C4-2B (cell line): ENCODE measurements at regions not wholly inside any gene's neighbourhood (a gene's known extent, or its start where the extent isn't known, plus 50 kb on each side); places are given as distances from the start of the nearest gene placed in this dataset.

ENCODE experiments used
- H3K27ac ChIP-seq: fragments of 450-650 bp; 2 replicates; pipeline ENCODE4 v1.5.1; 2017
- ZFX ChIP-seq: fragments of 450-650 bp; IDR thresholded peaks from 2 replicates; pipeline ENCODE4 v1.6.1; 2017
- TF ChIP-seq, protein P1 (sequence below): fragments of 450-650 bp; conservative IDR thresholded peaks from 2 replicates; pipeline ENCODE4 v1.5.1; 2017; ENCODE audit warnings: mild to moderate bottlenecking

DNA sequence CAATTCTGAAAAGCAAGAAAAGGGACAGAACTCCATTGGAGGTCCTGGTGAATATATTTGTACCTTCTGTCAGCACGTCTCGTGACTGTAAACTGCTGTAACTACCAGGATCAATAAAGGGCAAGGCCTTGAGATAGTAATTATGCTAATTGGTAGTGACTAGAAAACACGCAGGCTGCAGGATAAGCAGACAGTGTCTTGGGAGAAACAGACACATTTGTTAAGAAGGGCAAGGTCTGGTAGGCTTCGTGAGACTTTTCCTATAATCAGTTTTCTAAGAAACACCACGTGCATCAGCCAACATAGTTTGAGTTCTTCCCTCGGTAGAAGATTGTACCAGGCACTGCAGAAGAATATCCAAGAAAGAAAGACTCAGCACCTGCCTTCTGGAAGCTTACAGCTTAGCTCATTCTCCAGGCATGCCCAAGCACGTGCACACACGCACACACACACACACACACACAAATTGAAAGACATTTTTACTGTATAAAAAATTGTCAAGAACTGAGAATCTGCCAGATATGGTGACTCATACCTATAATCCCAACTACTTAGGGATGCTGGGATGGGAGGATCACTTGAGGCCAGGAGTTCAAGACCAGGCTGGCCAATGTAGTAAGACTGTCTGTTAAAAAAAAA lies 167.0 kb upstream of the SASH1 start:
- TF ChIP-seq, protein P1, sequence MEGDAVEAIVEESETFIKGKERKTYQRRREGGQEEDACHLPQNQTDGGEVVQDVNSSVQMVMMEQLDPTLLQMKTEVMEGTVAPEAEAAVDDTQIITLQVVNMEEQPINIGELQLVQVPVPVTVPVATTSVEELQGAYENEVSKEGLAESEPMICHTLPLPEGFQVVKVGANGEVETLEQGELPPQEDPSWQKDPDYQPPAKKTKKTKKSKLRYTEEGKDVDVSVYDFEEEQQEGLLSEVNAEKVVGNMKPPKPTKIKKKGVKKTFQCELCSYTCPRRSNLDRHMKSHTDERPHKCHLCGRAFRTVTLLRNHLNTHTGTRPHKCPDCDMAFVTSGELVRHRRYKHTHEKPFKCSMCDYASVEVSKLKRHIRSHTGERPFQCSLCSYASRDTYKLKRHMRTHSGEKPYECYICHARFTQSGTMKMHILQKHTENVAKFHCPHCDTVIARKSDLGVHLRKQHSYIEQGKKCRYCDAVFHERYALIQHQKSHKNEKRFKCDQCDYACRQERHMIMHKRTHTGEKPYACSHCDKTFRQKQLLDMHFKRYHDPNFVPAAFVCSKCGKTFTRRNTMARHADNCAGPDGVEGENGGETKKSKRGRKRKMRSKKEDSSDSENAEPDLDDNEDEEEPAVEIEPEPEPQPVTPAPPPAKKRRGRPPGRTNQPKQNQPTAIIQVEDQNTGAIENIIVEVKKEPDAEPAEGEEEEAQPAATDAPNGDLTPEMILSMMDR = no peak
- TF ChIP-seq ZFX = no peak

DNA sequence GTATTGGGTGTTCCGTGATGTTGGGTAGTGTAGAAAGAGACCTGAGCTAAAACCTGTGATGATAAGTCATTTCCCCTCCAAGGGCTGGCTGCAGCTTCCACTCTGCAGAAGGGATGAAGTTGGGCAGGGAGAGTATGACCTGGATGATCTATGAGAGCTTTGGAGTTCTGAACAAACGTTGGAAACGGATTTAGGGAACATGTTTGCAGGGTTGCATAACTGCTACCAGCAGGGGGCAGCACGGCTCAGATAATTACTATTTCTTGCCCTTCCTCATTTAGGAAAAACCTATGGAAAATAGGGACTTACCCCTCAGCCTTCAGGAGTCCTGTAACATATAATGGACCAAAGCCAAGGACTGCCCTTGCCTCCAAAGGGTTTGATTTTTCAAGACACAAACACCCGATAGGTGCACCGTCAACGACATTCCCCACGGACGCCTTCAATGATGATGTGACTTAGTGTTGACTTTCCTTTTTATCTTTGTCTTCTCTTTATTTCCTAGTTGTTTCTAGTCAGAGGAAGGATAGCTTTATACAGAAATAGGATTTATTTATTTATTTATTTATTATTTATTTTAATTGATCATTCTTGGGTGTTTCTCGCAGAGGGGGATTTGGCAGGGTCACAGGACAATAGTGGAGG lies 164.9 kb upstream of the SASH1 start:
- H3K27ac ChIP-seq = no peak overlapping the region
- TF ChIP-seq, protein P1 = peak; percentile 87
- no peak for TF ChIP-seq ZFX

More for the DNA sequence above, 167.0 kb upstream of the SASH1 start:
- no peak overlapping the region for H3K27ac ChIP-seq

DNA sequence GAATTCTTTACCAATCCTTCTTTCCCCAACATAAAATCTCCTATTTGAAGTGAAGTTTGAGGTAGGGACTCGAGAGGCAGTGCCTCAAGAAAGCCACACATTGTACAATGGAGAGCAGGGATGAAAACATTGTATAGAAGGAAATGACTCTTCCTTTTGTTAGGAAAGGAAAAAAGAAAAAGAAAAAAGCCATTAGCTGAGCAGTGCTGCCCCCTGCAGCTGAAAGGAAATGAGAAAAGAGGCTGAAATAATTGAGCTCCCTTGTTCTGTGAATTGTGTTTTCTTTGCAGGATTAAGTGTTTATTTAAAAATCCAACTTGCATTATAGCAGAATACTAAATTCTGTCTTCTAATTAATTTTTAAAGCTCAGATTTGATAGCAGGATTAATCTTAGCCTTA lies 162.9 kb upstream of the SASH1 start:
- TF ChIP-seq ZFX = no peak
- TF ChIP-seq, protein P1 = peak; percentile 72

DNA sequence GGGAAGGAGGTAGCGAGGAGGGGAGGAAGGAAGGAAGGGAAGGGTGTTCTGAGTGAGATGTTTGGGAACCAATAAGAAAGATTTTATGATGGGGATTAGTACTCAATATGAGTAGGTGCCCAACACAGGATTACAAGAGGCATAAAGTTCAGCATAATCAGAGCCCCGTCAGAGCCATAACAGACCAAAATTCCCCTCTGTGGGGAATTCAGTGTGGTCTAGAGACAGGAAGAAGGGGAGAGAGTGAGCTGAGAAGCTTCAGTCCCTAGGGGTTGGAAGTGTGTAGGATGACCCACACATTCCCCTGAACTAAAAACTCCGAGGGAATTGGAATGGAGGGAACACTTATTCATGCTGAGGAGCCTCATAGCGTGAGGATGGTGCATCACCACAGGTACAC lies 160.3 kb upstream of the SASH1 start:
- H3K27ac ChIP-seq = no peak overlapping the region
- TF ChIP-seq, protein P1 = no peak
- no peak for TF ChIP-seq ZFX

More for the DNA sequence above, 162.9 kb upstream of the SASH1 start:
- H3K27ac ChIP-seq = no peak overlapping the region

DNA sequence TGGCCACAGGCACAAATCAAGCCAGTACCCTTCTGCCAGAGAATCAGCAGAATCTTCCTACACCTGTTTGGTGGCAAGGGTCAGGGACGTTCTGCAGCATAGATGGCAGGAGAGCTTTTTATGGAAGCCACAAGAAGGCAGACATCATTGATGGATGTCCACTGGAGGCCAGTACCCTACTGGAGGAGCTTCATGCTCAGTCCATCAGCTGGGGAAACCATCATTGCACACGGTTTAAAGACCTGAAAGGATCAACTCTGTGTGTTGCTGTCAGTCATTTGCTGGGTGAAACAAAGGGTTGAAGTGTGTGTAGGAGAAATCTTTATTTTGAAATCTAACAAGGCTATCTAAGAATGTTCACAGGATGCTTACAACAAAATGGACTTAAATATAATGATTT lies 158.9 kb upstream of the SASH1 start:
- TF ChIP-seq ZFX = no peak
- TF ChIP-seq, protein P1 = no peak
- H3K27ac ChIP-seq = no peak overlapping the region

DNA sequence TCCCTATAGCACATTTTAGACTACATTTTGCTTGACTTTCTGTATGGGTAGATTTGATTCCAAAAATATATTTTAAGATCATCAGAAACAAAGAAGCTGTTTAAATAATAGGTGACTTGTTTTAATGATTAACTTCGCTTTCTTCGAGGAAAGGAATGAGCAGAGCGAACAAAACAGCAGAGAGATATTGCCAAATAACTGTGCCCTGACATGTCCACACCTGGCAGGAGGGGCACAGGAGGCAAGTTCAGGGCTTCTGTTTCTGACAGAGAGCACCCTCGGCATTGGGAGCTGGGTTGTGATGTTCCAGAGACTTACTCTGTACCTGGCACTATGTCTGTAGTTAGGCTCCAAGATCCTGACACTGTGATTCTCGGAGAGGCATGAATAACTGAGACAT lies 155.7 kb upstream of the SASH1 start:
- H3K27ac ChIP-seq = no peak overlapping the region
- TF ChIP-seq ZFX = no peak
- TF ChIP-seq, protein P1 = no peak

DNA sequence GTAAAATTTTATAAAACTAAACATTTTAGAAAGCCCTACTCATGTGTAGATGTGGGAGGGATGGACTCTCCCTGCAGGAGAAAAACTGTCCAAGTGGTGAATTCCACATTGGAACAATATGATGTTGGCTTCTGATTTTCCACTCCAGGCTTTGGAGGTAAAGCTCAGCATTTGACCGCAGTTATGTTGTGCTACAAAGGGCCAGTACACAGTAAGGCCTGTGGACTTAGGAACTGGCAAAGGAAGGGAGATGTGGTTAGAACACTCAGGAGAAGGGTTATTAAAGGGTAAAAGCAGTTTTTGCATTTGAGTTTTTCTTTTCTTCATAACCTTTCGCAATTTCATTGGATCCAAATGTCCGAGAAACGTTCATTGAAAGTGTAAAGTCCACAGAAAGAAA lies 150.3 kb upstream of the SASH1 start:
- peak overlapping the region; percentile 93; the same call in 1 of the 2 replicates for H3K27ac ChIP-seq
- TF ChIP-seq, protein P1 = no peak
- TF ChIP-seq ZFX = no peak
